Activated T-helper 17 cell treated with anti-CD3 and anti-CD28 coated beads, Interleukin-2, amount 50 U/mL, for 72 hours (primary cell): ENCODE measurements at regions not wholly inside any gene's neighbourhood (a gene's known extent, or its start where the extent isn't known, plus 50 kb on each side); places are given as distances from the start of the nearest gene placed in this dataset.

Source experiments
- ATAC-seq: fragments of 150-1000 bp; cut with Tn5 transposase; replicated peaks from 2 replicates; pipeline ENCODE4 v1.10.0; 2021; ENCODE audit warnings: mild to moderate bottlenecking, moderate library complexity
- H3K27ac Mint-ChIP-seq: one replicate; pipeline ENCODE4 v1.8.0; 2022; ENCODE audit warnings: mixed read lengths
- H3K27me3 Mint-ChIP-seq: one replicate; pipeline ENCODE4 v1.8.0; 2022; ENCODE audit warnings: mixed read lengths
- H3K36me3 Mint-ChIP-seq: one replicate; pipeline ENCODE4 v1.8.0; 2022; ENCODE audit warnings: low read depth, mild to moderate bottlenecking, mixed read lengths
- H3K4me1 Mint-ChIP-seq: one replicate; pipeline ENCODE4 v1.8.0; 2022; ENCODE audit warnings: mixed read lengths
- H3K4me3 Mint-ChIP-seq: one replicate; pipeline ENCODE4 v1.8.0; 2022; ENCODE audit warnings: mild to moderate bottlenecking, mixed read lengths
- H3K9me3 Mint-ChIP-seq: one replicate; pipeline ENCODE4 v1.8.0; 2022; ENCODE audit warnings: mixed read lengths

GRCh38 chr2:198720266-198720665 lies 737.5 kb downstream of the SATB2 start:
- Mint-ChIP-seq H3K4me1 (no peaks in the 10 kb centered on the region), H3K27me3 (peaks cover 4% of the 10 kb centered on the region)
- ATAC-seq, result no peak

GRCh38 chr2:198717451-198717850 lies 740.3 kb downstream of the SATB2 start:
- H3K36me3 Mint-ChIP-seq, result no peaks in the 10 kb centered on the region
- no peak overlapping the region for H3K27ac Mint-ChIP-seq
- H3K9me3 Mint-ChIP-seq, result no peaks in the 10 kb centered on the region
- no peak overlapping the region for H3K4me3 Mint-ChIP-seq
- H3K27me3 Mint-ChIP-seq, result no peaks in the 10 kb centered on the region
- H3K4me1 Mint-ChIP-seq, result no peaks in the 10 kb centered on the region
- ATAC-seq, result no peak

More at GRCh38 chr2:198720266-198720665, 737.5 kb downstream of the SATB2 start:
- Mint-ChIP-seq H3K9me3 (no peaks in the 10 kb centered on the region), H3K36me3 (no peaks in the 10 kb centered on the region), H3K4me3 (no peak overlapping the region), H3K27ac (no peak overlapping the region)

GRCh38 chr2:198715302-198715835 lies 742.4 kb downstream of the SATB2 start:
- H3K27me3 Mint-ChIP-seq, result peaks cover 3% of the 10 kb centered on the region
- no peak overlapping the region for H3K27ac Mint-ChIP-seq
- no peaks in the 10 kb centered on the region for H3K36me3 Mint-ChIP-seq
- ATAC-seq, result no peak
- no peak overlapping the region for H3K4me3 Mint-ChIP-seq
- H3K9me3 Mint-ChIP-seq, result no peaks in the 10 kb centered on the region
- no peaks in the 10 kb centered on the region for H3K4me1 Mint-ChIP-seq

DNA sequence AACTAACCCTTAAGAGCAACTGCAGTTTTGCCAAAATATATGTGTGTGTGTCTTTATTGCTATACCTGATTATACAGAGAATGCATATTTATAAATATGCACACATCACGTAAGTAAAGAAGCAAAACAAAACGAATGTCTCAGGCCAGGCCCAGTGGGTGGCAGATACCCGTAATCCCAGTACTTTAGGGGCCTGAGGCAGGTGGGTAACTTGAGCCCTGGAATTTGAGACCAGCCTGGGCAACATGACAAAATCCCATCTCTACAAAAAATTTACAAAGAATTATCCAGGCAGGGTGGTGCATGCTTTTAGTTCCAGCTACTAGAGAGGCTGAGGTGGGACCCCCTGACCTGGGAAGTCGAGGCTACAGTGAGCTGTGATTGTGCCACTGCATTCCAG lies 745.3 kb downstream of the SATB2 start:
- H3K4me3 Mint-ChIP-seq, result no peak overlapping the region
- peaks cover 3% of the 10 kb centered on the region for H3K27me3 Mint-ChIP-seq
- no peaks in the 10 kb centered on the region for H3K36me3 Mint-ChIP-seq
- no peaks in the 10 kb centered on the region for H3K9me3 Mint-ChIP-seq
- H3K27ac Mint-ChIP-seq, result no peak overlapping the region
- no peaks in the 10 kb centered on the region for H3K4me1 Mint-ChIP-seq
- ATAC-seq, result no peak

- H3K9me3 Mint-ChIP-seq, result no peaks in the 10 kb centered on the region
Observed at GRCh38 chr2:198711484-198711883, 746.3 kb downstream of the SATB2 start.

GRCh38 chr2:198710562-198710961 lies 747.2 kb downstream of the SATB2 start:
- H3K27ac Mint-ChIP-seq, result no peak overlapping the region
- no peak overlapping the region for H3K4me3 Mint-ChIP-seq
- no peaks in the 10 kb centered on the region for H3K36me3 Mint-ChIP-seq
- peaks cover 3% of the 10 kb centered on the region for H3K27me3 Mint-ChIP-seq
- H3K9me3 Mint-ChIP-seq, result no peaks in the 10 kb centered on the region
- H3K4me1 Mint-ChIP-seq, result no peaks in the 10 kb centered on the region
- ATAC-seq, result no peak

More at GRCh38 chr2:198711484-198711883, 746.3 kb downstream of the SATB2 start:
- H3K4me3 Mint-ChIP-seq, result no peak overlapping the region
- no peak overlapping the region for H3K27ac Mint-ChIP-seq
- H3K4me1 Mint-ChIP-seq, result no peaks in the 10 kb centered on the region
- no peak for ATAC-seq
- H3K27me3 Mint-ChIP-seq, result peaks cover 3% of the 10 kb centered on the region
- H3K36me3 Mint-ChIP-seq, result no peaks in the 10 kb centered on the region

DNA sequence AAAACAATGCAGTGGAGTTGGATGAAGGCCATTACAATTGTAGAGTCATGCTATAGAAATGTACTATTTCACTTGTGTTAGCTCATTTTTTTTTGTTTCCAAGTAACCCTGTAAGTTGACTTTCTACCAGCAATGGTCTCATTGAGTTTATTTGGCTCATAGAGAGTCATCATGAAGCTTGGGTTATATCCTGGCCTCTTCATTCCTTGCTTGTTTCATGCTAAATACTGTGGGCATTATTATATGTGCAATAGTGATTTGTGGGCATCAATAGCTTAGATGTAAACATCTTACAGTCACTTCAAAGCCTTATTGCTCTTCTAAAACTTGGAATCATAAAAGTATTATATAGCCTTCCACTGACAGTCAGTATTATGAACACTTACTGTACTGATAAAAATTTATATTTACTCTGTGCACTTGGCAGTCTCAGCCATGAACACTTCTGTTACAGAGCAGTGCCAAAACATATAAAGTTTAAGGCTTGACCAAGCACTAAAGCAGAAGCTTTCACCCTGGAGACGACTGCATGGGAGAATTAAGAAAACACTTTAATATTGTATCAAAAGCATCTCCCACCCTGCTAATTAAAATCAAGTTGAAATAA lies 751.2 kb downstream of the SATB2 start:
- no peak for ATAC-seq
- Mint-ChIP-seq H3K36me3 (no peaks in the 10 kb centered on the region), H3K4me3 (no peak overlapping the region), H3K9me3 (no peaks in the 10 kb centered on the region), H3K27me3 (peaks cover 3% of the 10 kb centered on the region), H3K27ac (no peak overlapping the region), H3K4me1 (no peaks in the 10 kb centered on the region)

- H3K27me3 Mint-ChIP-seq, result no peaks in the 10 kb centered on the region
- no peaks in the 10 kb centered on the region for H3K9me3 Mint-ChIP-seq
- no peaks in the 10 kb centered on the region for H3K36me3 Mint-ChIP-seq
- H3K27ac Mint-ChIP-seq, result no peak overlapping the region
- ATAC-seq, result no peak
- no peaks in the 10 kb centered on the region for H3K4me1 Mint-ChIP-seq
- H3K4me3 Mint-ChIP-seq, result no peak overlapping the region
Observed at GRCh38 chr2:198703281-198703680, 754.5 kb downstream of the SATB2 start.

DNA sequence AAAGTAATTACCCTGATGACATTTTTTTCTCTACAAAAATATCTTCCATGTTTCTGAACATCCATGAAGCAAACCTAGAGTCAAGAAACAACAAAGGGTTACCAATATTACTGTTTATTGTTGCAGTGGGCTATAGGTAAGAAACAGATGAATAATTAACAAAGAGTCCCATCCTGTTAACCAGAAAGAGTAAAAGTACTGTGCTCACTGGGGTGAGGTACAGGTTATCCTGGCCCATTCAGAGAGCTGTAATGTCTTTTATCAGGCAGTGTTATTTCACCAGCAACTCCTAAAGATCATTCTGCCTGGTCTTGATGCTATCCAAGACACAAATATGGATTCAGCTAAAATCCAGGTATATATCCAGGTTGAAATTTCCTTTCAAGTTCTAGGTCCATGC lies 754.9 kb downstream of the SATB2 start:
- H3K4me1 Mint-ChIP-seq, result no peaks in the 10 kb centered on the region
- no peaks in the 10 kb centered on the region for H3K27me3 Mint-ChIP-seq
- no peak overlapping the region for H3K4me3 Mint-ChIP-seq
- H3K9me3 Mint-ChIP-seq, result no peaks in the 10 kb centered on the region
- no peak for ATAC-seq
- H3K27ac Mint-ChIP-seq, result no peak overlapping the region
- H3K36me3 Mint-ChIP-seq, result no peaks in the 10 kb centered on the region

- no peak overlapping the region for H3K4me3 Mint-ChIP-seq
- no peaks in the 10 kb centered on the region for H3K36me3 Mint-ChIP-seq
- no peak for ATAC-seq
- H3K27me3 Mint-ChIP-seq, result no peaks in the 10 kb centered on the region
- H3K9me3 Mint-ChIP-seq, result no peaks in the 10 kb centered on the region
- H3K4me1 Mint-ChIP-seq, result no peaks in the 10 kb centered on the region
- no peak overlapping the region for H3K27ac Mint-ChIP-seq
Observed at GRCh38 chr2:198701481-198701880, 756.3 kb downstream of the SATB2 start.

GRCh38 chr2:198700319-198700718 lies 757.4 kb downstream of the SATB2 start:
- no peak overlapping the region for H3K27ac Mint-ChIP-seq
- ATAC-seq, result no peak
- no peaks in the 10 kb centered on the region for H3K4me1 Mint-ChIP-seq

GRCh38 chr2:198698230-198698629 lies 759.5 kb downstream of the SATB2 start:
- Mint-ChIP-seq H3K27ac (no peak overlapping the region), H3K36me3 (no peaks in the 10 kb centered on the region), H3K9me3 (no peaks in the 10 kb centered on the region), H3K4me3 (no peak overlapping the region), H3K27me3 (no peaks in the 10 kb centered on the region), H3K4me1 (no peaks in the 10 kb centered on the region)
- ATAC-seq, result no peak

More at GRCh38 chr2:198700319-198700718, 757.4 kb downstream of the SATB2 start:
- Mint-ChIP-seq H3K9me3 (no peaks in the 10 kb centered on the region), H3K4me3 (no peak overlapping the region), H3K27me3 (no peaks in the 10 kb centered on the region), H3K36me3 (no peaks in the 10 kb centered on the region)

DNA sequence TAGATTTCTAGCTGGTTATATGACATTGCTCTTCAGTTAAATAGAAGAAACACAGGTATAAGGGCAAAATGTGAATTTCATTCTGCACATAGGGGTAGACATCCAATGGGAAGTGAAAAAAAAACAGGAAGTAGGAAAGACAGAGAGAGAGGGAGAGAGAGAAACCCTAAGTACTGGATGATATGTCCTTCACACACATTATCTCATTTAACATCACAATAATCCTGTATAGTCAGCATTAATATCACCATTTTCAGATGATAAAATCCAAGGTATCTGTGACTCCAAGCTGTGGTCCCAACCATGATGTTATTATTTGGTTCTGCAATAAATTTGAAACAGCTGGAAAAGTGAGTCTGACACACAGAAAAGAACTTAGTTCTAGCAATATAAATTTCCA lies 759.9 kb downstream of the SATB2 start:
- H3K4me1 Mint-ChIP-seq, result no peaks in the 10 kb centered on the region
- H3K9me3 Mint-ChIP-seq, result no peaks in the 10 kb centered on the region
- no peaks in the 10 kb centered on the region for H3K36me3 Mint-ChIP-seq

DNA sequence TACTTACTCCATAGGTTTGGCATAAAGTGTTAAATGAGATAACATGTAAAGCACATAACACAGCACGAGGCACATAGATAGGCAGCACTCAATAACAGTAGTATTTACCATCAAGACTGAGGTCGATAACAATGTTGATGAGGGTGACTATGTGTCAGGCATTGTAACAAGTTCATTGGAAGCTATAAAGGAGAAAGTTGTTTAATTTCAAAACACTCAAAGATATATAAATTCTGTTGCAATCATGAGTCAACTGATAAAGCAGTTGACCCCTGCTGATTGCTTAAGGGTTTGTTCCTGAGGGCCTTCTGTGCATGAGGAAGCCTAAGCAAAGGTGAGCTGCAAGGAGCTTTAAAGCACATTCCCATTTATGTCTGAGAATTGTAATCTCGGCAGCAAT lies 760.5 kb downstream of the SATB2 start:
- H3K4me1 Mint-ChIP-seq, result no peaks in the 10 kb centered on the region
- H3K27me3 Mint-ChIP-seq, result no peaks in the 10 kb centered on the region
- no peak for ATAC-seq
- no peak overlapping the region for H3K4me3 Mint-ChIP-seq
- H3K9me3 Mint-ChIP-seq, result no peaks in the 10 kb centered on the region
- H3K36me3 Mint-ChIP-seq, result no peaks in the 10 kb centered on the region
- H3K27ac Mint-ChIP-seq, result no peak overlapping the region

More for the DNA sequence above, 759.9 kb downstream of the SATB2 start:
- no peak for ATAC-seq
- H3K27me3 Mint-ChIP-seq, result no peaks in the 10 kb centered on the region
- H3K27ac Mint-ChIP-seq, result no peak overlapping the region
- no peak overlapping the region for H3K4me3 Mint-ChIP-seq

- Mint-ChIP-seq H3K36me3 (no peaks in the 10 kb centered on the region), H3K27me3 (no peaks in the 10 kb centered on the region), H3K27ac (no peak overlapping the region), H3K9me3 (no peaks in the 10 kb centered on the region), H3K4me1 (no peaks in the 10 kb centered on the region), H3K4me3 (no peak overlapping the region)
- no peak for ATAC-seq
Observed at GRCh38 chr2:198695879-198696278, 761.9 kb downstream of the SATB2 start.
